NCI-H1417 (cell line): ENCODE measurements at regions not wholly inside any gene's neighbourhood (a gene's known extent, or its start where the extent isn't known, plus 50 kb on each side); places are given as distances from the start of the nearest gene placed in this dataset.
"Not testable (repeated sequence)": the region's sequence is repeated elsewhere in the genome, so short reads cannot be mapped to it uniquely, and the experiment has no call there.

ENCODE experiments used
- DNase-seq, 3 experiments: peaks; one replicate each; lab custom pipeline; 2025; lab: John Stamatoyannopoulos, UW

- DNase-seq, result not testable (repeated sequence)
These were observed 822.9 kb upstream of the SPRY2 start for GRCh38 chr13:81163823-81164222.

- no peak for DNase-seq
These were observed 812.6 kb upstream of the SPRY2 start for GRCh38 chr13:81153478-81153877.

GRCh38 chr13:81148822-81149221 is 807.9 kb upstream of the SPRY2 start:
- no peak for DNase-seq

- not testable (repeated sequence) for DNase-seq
These were observed 805.6 kb upstream of the SPRY2 start for GRCh38 chr13:81146576-81146975.

GRCh38 chr13:81142306-81142999 is 801.5 kb upstream of the SPRY2 start:
- no peak for DNase-seq

GRCh38 chr13:81140675-81141074 is 799.7 kb upstream of the SPRY2 start:
- no peak for DNase-seq

GRCh38 chr13:81139987-81140386 is 799.1 kb upstream of the SPRY2 start:
- no peak for DNase-seq

GRCh38 chr13:81138353-81138980 is 797.5 kb upstream of the SPRY2 start:
- DNase-seq, result no peak

- no peak for DNase-seq
These were observed 792.1 kb upstream of the SPRY2 start for GRCh38 chr13:81133066-81133465.

GRCh38 chr13:81117416-81117815 is 776.5 kb upstream of the SPRY2 start:
- DNase-seq, result no peak

GRCh38 chr13:81116461-81117282 is 775.7 kb upstream of the SPRY2 start:
- no peak for DNase-seq

- peak in 1 of 3 experiments; percentile 51 for DNase-seq
These were observed 768.1 kb upstream of the SPRY2 start for GRCh38 chr13:81109026-81109425.

- peak in 1 of 3 experiments; percentile 62 for DNase-seq
These were observed 765.4 kb upstream of the SPRY2 start for GRCh38 chr13:81106348-81106747.

- DNase-seq, result no peak
These were observed 763.2 kb upstream of the SPRY2 start for GRCh38 chr13:81104035-81104715.

GRCh38 chr13:81102066-81102465 is 761.1 kb upstream of the SPRY2 start:
- DNase-seq, result not testable (repeated sequence)

GRCh38 chr13:81089371-81090157 is 748.6 kb upstream of the SPRY2 start:
- DNase-seq, result no peak

GRCh38 chr13:81080911-81081454 is 740.1 kb upstream of the SPRY2 start:
- peak in 1 of 3 experiments; percentile 15 for DNase-seq

GRCh38 chr13:81078048-81078447 is 737.1 kb upstream of the SPRY2 start:
- no peak for DNase-seq

- DNase-seq, result not testable (repeated sequence)
These were observed 728.9 kb upstream of the SPRY2 start for GRCh38 chr13:81069822-81070221.

GRCh38 chr13:81058916-81059290 is 718.0 kb upstream of the SPRY2 start:
- no peak for DNase-seq
